NCI-H1105 (cell line): ENCODE measurements at regions not wholly inside any gene's neighbourhood (a gene's known extent, or its start where the extent isn't known, plus 50 kb on each side); places are given as distances from the start of the nearest gene placed in this dataset.

Experiments
- DNase-seq: peaks from one replicate; lab custom pipeline; 2025; lab: John Stamatoyannopoulos, UW

DNA sequence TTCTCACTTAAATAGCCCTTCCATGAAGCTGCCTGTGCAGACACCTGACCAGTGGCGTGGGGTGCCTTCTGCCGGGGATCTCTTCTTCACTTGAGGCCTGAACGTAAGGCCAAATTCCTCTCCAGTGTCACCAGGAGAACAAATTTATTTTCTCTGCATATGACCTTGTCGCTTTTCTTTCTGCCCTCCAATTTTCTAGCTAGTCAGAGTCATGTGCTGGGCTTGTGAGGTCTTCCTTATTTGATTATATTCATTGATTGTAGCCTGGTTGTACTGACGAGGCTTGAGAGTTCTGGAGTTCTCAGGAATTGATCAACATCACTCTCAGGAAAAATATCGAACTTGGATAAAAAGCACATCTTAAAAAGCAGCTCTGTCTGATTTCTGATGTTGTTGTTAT lies 255.7 kb downstream of the BUB3 start:
- no peak for DNase-seq

DNA sequence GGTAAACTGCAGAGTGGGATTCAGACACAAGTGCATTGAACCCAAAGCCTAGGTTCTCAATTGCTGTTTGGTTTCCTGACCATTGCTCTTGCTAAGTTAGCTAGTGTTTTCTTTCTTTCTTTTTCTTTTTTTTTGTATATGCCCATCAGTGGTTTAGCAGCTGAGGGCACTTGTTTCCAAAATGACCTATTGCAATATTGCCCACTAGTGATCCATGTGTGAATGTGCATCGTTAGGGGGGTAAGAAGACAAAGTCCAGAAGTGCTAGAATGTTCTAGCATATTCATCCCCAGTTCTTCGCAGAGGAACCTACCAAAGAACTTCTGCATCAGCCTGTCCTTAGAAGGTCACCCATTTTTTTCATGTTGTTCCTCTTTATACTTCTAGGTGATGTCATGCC lies 252.8 kb upstream of the GPR26 start:
- DNase-seq: no peak

DNA sequence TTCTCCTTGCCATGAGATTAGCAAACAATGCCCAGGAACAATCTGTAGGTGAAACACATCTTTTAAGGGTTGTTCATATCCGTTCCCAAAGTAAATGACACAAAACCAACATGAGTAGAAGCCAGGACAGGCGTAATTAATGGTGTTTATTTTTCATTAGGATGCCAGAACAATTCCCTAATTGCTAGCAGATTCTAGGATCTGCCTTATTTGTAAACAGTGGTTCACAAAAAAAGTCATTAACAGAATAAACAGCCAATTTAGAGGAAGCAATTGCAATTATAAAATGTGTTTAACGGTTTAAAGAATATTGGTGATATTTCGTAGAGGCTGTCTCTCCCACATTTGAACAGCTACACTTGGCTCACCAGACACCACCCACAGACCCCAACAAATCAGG lies 250.6 kb upstream of the GPR26 start:
- no peak for DNase-seq

DNA sequence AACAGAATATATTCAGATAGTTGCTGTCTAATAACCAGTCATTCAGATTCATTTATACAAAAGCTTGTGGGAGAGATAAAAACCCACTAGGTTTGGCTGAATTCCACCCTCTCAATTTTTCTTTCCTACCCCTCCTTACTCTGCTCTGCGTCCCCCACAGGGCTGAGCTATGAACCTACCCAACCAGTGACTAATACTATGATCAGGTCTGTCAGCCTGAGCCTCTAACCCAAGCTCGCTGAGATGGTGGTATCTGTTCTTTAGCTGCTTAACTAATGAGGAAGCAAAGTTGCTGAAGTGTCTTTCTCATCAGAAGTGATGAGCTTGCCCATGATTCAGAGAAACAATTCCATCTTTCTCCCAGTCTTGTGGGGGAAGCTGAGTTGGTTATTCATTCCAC lies 248.7 kb upstream of the GPR26 start:
- no peak for DNase-seq

DNA sequence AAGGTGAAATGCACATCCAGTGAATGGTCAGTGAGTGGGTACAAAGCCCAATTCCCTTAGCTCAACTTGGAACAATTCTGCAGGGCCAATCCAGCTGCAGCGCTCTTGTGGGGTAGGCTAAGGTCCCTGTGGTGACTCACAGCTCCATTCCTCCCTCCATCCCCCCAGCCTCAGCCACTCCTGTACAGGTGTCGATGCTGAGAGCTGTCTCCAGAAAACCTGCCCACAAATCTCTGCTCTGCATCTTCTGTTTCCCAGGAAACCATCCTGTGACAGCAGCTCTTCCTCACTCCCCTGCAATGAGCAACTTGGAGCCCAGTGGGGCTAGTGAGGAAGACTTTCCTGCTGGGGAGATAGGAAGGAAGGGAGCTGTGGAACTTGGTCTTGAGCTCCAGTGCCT lies 244.7 kb upstream of the GPR26 start:
- no peak for DNase-seq

- no peak for DNase-seq
These were observed 243.9 kb upstream of the GPR26 start for GRCh38 chr10:123422261-123422660.

- no peak for DNase-seq
These were observed 241.6 kb upstream of the GPR26 start for GRCh38 chr10:123424537-123424936.

- DNase-seq: no peak
These were observed 240.5 kb upstream of the GPR26 start for GRCh38 chr10:123425680-123426079.

- DNase-seq: no peak
These were observed 238.9 kb upstream of the GPR26 start for GRCh38 chr10:123427165-123427786.

GRCh38 chr10:123428391-123428790 lies 237.8 kb upstream of the GPR26 start:
- DNase-seq: no peak

- no peak for DNase-seq
These were observed 236.4 kb upstream of the GPR26 start for GRCh38 chr10:123429706-123430221.

DNA sequence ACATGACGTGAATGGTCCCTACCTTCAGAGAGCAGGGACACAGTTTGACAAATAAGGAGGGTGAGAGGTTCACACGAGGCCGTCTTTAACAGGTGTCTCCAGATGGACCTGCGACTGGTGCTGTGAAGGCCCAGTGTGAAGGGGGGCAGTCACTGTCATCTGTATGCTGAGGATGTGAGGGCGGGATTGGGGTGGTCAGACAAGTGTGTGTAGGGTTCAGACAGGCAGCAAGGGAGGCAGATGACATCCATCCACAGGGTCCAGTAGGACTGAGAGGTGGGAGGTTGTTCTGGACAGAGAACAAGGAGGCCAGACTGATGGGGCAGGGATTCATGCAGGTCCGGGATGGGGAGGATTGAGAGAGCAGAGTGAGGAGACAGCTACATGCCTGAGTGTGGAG lies 232.6 kb upstream of the GPR26 start:
- DNase-seq: no peak

DNA sequence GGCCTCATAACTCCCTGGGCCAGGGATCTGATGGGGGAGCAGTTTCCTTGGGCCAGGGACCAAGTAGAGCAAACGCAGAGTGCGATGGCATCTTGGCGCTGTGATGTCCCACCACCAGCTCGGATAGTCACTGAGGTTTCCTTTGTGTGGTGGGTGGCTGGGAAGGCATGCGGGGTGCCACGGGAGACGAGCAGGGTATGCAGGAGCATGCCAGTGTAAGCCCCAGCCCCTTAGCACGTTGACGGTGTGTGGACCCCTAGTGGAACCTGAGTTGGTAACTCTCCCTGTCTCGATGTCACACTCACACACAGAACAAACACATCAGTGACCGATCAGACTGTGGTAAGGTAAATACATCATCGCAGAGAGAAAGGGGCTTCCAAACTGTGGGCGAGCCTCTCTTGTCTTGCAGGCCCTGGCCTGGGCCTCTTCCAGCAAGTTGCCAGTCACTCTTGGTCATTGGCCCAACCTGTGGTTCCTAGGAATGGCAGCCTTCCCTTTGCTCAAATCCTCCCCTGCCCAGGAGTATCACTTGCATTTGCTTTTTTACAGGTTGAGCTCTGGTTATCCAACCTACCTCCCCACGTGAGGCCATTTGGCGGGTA lies 231.6 kb upstream of the GPR26 start:
- no peak for DNase-seq

DNA sequence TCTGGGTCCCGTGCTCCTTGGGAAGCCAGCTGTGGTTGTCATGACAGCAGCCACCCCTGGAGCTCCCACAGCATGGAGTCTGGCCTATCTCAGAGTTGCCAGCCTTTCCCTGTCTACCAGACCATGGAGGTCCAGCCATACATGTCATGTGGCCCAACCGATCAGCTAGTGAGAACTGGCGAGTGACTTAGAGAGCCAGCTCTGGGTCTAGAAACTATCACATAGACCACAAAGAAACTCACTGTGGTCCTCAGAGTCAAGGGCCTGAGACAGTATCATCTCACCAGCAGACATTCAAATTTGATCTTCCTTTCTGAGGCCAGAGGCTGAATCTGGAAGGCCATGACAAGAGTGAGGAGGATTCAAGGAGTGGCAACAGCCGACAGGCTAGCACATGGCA lies 223.3 kb upstream of the GPR26 start:
- DNase-seq: no peak

DNA sequence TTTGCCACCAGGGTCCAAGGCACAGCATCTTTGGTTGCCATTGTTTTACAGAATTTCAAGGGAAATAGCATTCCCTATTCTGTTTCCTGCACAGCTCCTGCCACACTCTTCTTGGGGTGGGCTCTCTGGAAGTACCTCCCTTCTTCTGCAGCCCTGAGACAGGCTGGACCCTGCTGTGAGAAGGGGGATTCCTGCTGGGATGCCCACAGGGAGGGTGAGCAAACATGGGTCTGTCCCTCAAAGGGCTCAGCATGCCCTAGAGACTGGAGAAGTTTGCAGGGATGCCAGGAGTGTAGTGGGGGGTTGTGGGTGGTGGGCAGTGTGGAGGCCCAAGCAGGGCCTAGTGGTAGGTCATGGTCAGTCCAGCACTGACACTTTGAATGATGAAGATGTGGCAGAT lies 222.2 kb upstream of the GPR26 start:
- DNase-seq: no peak

DNA sequence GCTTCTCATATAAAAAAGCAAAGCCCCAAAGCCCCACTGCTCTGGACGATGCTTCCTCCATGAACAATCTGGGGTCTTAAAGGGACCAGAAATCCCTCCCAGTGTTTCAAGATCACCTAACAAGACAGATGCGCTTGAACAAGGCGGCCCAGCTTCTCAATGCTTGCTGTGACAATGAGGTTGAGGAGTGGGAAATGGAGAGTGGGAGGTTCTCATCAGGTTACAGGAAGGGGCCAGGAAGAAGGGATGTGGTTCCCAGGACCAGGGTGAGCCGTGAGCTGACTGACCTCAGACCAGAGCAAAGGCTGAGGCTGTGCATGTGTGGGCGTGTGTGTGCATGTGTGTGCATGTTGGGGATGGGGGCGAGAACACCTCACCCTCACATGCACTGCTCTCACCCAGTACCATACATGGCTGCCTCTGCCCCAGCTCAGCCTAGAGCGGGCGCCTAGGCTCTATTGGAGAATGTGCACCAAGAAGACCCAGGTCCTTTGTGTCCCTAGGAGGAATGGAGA lies 220.8 kb upstream of the GPR26 start:
- DNase-seq: no peak

GRCh38 chr10:123446449-123447156 lies 219.6 kb upstream of the GPR26 start:
- DNase-seq: no peak

DNA sequence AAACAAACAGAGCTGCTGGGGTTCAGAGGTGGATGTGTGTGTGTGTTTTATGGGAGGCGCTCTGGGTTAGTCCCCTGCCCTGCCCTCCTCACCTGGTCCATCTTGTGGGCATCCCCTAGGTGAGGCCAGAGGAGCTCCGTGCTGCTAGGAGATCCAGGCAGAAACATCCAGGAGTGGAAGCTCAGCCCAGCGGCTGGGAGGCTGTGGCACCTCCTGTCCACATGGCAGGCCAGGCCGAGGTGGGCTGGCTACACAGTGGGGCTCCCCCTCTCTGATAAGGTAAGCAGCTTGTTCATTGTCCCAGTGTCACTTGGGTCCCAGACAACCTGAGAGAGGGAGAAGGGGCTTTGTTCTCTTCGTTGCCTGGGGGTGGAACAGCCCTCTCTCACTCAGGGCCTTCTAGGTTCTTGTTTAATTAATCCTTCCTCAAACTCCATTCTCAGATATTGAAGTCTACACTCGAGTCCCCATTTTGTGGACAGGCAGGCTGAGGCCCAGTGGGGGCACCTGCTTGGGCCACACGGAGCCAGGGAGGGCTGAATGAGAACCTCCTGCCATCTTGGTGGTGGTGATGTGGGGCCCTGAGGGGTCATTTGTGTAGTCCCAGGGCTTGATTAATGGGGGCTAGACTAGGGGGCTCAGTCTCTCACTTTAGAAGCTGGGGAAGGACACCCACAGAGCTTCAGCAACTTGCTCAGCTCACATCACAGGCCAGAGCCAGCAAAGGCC lies 216.8 kb upstream of the GPR26 start:
- no peak for DNase-seq

DNA sequence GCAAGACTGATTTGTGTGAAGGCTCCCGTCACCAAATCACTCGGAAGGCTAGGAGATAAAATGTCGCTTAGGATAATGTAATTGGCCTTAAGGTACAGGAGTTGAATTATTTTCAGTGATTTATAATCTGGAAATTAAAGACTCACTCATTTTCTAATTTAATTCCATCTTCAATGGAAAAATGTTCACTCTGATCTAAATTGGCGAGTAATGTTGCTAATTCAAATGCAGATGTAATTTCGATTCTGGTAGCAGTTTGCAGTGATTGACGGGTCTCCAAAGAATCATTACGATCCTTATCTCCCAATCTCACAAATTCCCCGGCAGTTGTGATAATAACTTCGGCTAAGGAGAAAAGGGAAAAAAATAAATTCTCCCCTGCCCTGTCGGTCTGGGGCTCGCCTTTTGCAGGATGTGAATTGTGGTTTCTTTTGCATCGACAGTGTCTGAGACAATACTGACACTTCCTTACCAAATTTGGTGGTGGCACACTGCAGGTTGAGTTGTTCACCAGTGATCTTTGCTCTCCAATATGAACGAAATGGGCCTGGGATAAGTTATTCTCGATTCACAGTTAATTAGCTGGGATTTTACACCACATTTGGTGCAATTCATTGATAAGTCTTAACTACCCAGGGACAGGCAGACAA lies 215.1 kb upstream of the GPR26 start:
- no peak for DNase-seq

DNA sequence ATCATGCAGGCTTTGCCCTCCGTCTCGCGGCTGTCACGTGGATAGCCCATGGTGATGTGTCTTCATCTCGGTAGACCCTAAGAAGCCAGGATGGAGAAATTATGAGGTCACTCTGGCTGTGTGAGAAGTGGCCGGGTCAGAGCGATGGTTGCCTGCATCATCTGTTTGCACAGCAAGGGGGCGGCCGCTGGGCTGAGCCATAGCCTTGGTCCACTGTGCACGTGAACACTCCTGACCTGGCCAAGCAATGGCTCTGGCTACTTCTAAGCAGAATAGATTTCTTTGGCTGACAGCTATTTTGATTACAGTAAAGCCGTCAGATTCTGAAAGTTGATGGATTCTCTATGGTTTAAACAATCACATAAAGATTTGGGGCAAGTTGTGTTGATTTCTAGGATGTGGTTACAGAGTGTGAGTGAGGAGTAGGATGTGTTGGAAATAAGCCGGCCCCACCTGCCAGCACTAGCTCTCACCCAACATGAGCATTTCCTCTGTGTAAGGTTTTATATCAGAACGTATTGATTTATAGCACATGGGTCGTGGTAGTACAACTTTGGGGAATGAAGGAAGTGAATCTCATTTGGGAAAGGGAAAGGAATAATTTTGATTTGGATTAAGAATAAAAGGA lies 214.4 kb upstream of the GPR26 start:
- DNase-seq: no peak

- no peak for DNase-seq
These were observed 211.2 kb upstream of the GPR26 start for GRCh38 chr10:123454987-123455386.

- no peak for DNase-seq
These were observed 210.3 kb upstream of the GPR26 start for GRCh38 chr10:123455861-123456260.
